HCT116 (cell line): ENCODE measurements at regions not wholly inside any gene's neighbourhood (a gene's known extent, or its start where the extent isn't known, plus 50 kb on each side); places are given as distances from the start of the nearest gene placed in this dataset.

Experiments
- ATAC-seq: fragments of 200-7000 bp; cut with Tn5 transposase; 2 replicates; pipeline ENCODE4 v1.9.1; 2020; ENCODE audit warnings: mild to moderate bottlenecking, moderate library complexity
- BruUV-seq: library from RNA; stranded (reverse); fragments of 400-500 nt; replicated peaks from 2 replicates; lab custom pipeline; 2021; lab: Mats Ljungman, UMichigan
- CTCF ChIA-PET: fragments of 300-600 bp; sonication (Branson Sonifier 250); formaldehyde crosslinking; loops from one replicate; lab custom pipeline; 2021; ENCODE audit warnings: antibody characterized with exemption; lab: Charles Lee
- POLR2A ChIA-PET: fragments of 300-600, 350-600 bp; sonication (Branson Sonifier 250); formaldehyde crosslinking; loops from one replicate; lab custom pipeline; 2021; ENCODE audit warnings: antibody characterized with exemption; lab: Charles Lee
- RAD21 ChIA-PET, 2 experiments: fragments of 300-600 bp; sonication (Branson Sonifier 250); formaldehyde crosslinking; loops; one replicate each; lab custom pipeline; 2023; ENCODE audit warnings: low total read pairs in 2 of 2; ENCODE audit not compliant: uncharacterized antibody in 2 of 2, unreplicated experiment in 2 of 2, low non-redundant PET in 1 of 2; lab: Charles Lee
- DNase-seq: peaks from one replicate; pipeline ENCODE4 v3.0.0-alpha.2; 2010; ENCODE audit warnings: low read depth, low spot score
- H2AFZ ChIP-seq: fragments of 200-600 bp; shearing (Covaris generic), sonication (generic); 2 replicates; pipeline ENCODE4 v1.6.1; 2017; ENCODE audit warnings: low read depth, mixed run types, mixed read lengths, antibody characterized with exemption, low read length; ENCODE audit not compliant: poor library complexity, severe bottlenecking
- H3K27ac ChIP-seq: 2 replicates; pipeline ENCODE4 v1.5.1; 2012; ENCODE audit warnings: low read depth, low read length
- H3K27me3 ChIP-seq: fragments of 200-600 bp; sonication (generic); 2 replicates; pipeline ENCODE4 v1.6.1; 2016; ENCODE audit warnings: mixed run types, low read length, mixed read lengths; ENCODE audit not compliant: insufficient read depth
- H3K36me3 ChIP-seq, 2 experiments: fragments of 200-500 bp in 1 of 2; fragments of 200-600 bp in 1 of 2; sonication (Bioruptor generic) in 1 of 2; sonication (generic) in 1 of 2; 2 replicates each; pipeline versions ENCODE4 v1.5.1 to v1.6.1; 2014 to 2016; ENCODE audit warnings: low read length in 2 of 2, inconsistent platforms in 1 of 2, mixed read lengths in 1 of 2, mixed run types in 1 of 2; ENCODE audit not compliant: insufficient read depth in 2 of 2, control insufficient read depth in 1 of 2
- H3K4me1 ChIP-seq, 2 experiments: fragments of 200-600 bp in 1 of 2; sonication (generic) in 1 of 2; 2 replicates each; pipeline versions ENCODE4 v1.5.1 to v1.6.1; 2012 to 2017; ENCODE audit warnings: low read length in 2 of 2, inconsistent platforms in 1 of 2, mild to moderate bottlenecking in 1 of 2, mixed read lengths in 1 of 2, mixed run types in 1 of 2, moderate library complexity in 1 of 2; ENCODE audit not compliant: insufficient read depth in 2 of 2, control insufficient read depth in 1 of 2
- H3K4me2 ChIP-seq: fragments of 200-600 bp; sonication (generic); 2 replicates; pipeline ENCODE4 v1.6.1; 2017; ENCODE audit warnings: mixed run types, low read length, mixed read lengths
- H3K4me3 ChIP-seq, 2 experiments: fragments of 200-600 bp in 1 of 2; sonication (generic) in 1 of 2; replicated peaks in 1 of 2; 2 replicates each; pipeline ENCODE4 v1.5.1; 2011 to 2016; ENCODE audit warnings: low read length in 2 of 2, control low read depth in 1 of 2, low read depth in 1 of 2, mild to moderate bottlenecking in 1 of 2, mixed read lengths in 1 of 2, mixed run types in 1 of 2
- H3K79me2 ChIP-seq: fragments of 200-600 bp; sonication (generic); 2 replicates; pipeline ENCODE4 v1.6.1; 2017; ENCODE audit warnings: mild to moderate bottlenecking, mixed run types, low read length, moderate library complexity, mixed read lengths; ENCODE audit not compliant: insufficient read depth
- H3K9ac ChIP-seq: fragments of 200-600 bp; sonication (generic); 2 replicates; pipeline ENCODE4 v1.6.1; 2016; ENCODE audit warnings: low read length, mixed read lengths
- H3K9me2 ChIP-seq: fragments of 200-600 bp; sonication (generic), shearing (Covaris generic); 2 replicates; pipeline ENCODE4 v1.6.1; 2017; ENCODE audit warnings: mixed run types, mild to moderate bottlenecking, moderate library complexity; ENCODE audit not compliant: insufficient read depth
- H3K9me3 ChIP-seq, 2 experiments: fragments of 200-500 bp in 1 of 2; fragments of 200-600 bp in 1 of 2; sonication (Bioruptor generic) in 1 of 2; sonication (generic) in 1 of 2; 2 replicates each; pipeline ENCODE4 v1.6.1; 2014 to 2017; ENCODE audit warnings: low read length in 2 of 2, mixed read lengths in 2 of 2, inconsistent platforms in 1 of 2, low read depth in 1 of 2, mild to moderate bottlenecking in 1 of 2, mixed run types in 1 of 2, moderate library complexity in 1 of 2; ENCODE audit not compliant: control insufficient read depth in 1 of 2, insufficient read depth in 1 of 2
- H4K20me1 ChIP-seq: fragments of 200-600 bp; sonication (generic), shearing (Covaris generic); 2 replicates; pipeline ENCODE4 v1.6.1; 2017; ENCODE audit warnings: mixed run types, mild to moderate bottlenecking, moderate library complexity; ENCODE audit not compliant: insufficient read depth
- ATF3 ChIP-seq: IDR thresholded peaks from 2 replicates; pipeline ENCODE4 v1.6.1; 2012
- CBX3 ChIP-seq: IDR thresholded peaks from 2 replicates; pipeline ENCODE4 v1.6.1; 2012; ENCODE audit warnings: low read depth
- CEBPB ChIP-seq: IDR thresholded peaks from 2 replicates; pipeline ENCODE4 v1.6.1; 2012; ENCODE audit warnings: low read depth
- EGR1 ChIP-seq: IDR thresholded peaks from 2 replicates; pipeline ENCODE4 v1.6.1; 2012; ENCODE audit warnings: low read depth
- EZH2 ChIP-seq: fragments of 200-600 bp; sonication (generic); IDR thresholded peaks from 2 replicates; pipeline ENCODE4 v1.6.1; 2017; ENCODE audit warnings: antibody characterized with exemption, mixed run types
- EZH2phosphoT487 ChIP-seq: fragments of 200-600 bp; IDR thresholded peaks from 2 replicates; pipeline ENCODE4 v1.6.1; 2018; ENCODE audit warnings: antibody characterized with exemption, borderline replicate concordance
- FOSL1 ChIP-seq: IDR thresholded peaks from 2 replicates; pipeline ENCODE4 v1.6.1; 2012; ENCODE audit warnings: low read depth
- JUND ChIP-seq: IDR thresholded peaks from 2 replicates; pipeline ENCODE4 v1.6.1; 2012
- MAX ChIP-seq: IDR thresholded peaks from 2 replicates; pipeline ENCODE4 v1.6.1; 2012
- POLR2AphosphoS5 ChIP-seq: IDR thresholded peaks from 2 replicates; pipeline ENCODE4 v1.6.1; 2011; ENCODE audit warnings: mild to moderate bottlenecking, low read depth, low read length, moderate library complexity
- RAD21 ChIP-seq: IDR thresholded peaks from 2 replicates; pipeline ENCODE4 v1.6.1; 2012; ENCODE audit warnings: low read depth, mild to moderate bottlenecking
- SIN3A ChIP-seq: IDR thresholded peaks from 2 replicates; pipeline ENCODE4 v1.6.1; 2012; ENCODE audit warnings: low read depth
- SP1 ChIP-seq: IDR thresholded peaks from 2 replicates; pipeline ENCODE4 v1.6.1; 2012; ENCODE audit warnings: low read depth
- SRF ChIP-seq: IDR thresholded peaks from 2 replicates; pipeline ENCODE4 v1.6.1; 2012; ENCODE audit warnings: low read depth
- TCF7L2 ChIP-seq: IDR thresholded peaks from 2 replicates; pipeline ENCODE4 v1.7.0; 2011; ENCODE audit warnings: borderline replicate concordance, inconsistent platforms; ENCODE audit not compliant: insufficient read depth, insufficient read length; ENCODE audit errors: extremely low read depth
- ZBTB33 ChIP-seq: IDR thresholded peaks from 2 replicates; pipeline ENCODE4 v1.6.1; 2011; ENCODE audit warnings: mild to moderate bottlenecking, low read length, moderate library complexity; ENCODE audit not compliant: insufficient replicate concordance; ENCODE audit errors: extremely low read depth
- ZNF274 ChIP-seq: fragments of 200-500 bp; sonication (Bioruptor generic); IDR thresholded peaks from 2 replicates; pipeline ENCODE4 v1.6.1; 2014; ENCODE audit warnings: mild to moderate bottlenecking, low read depth, low read length, inconsistent platforms
- intact Hi-C: fragments of 100-400 bp; cut with micrococcal nuclease; formaldehyde crosslinking; loops from 2 replicates; pipeline ENCODE4 v1.10.0; 2022
- TF ChIP-seq, protein P1 (sequence below): IDR thresholded peaks from 2 replicates; pipeline ENCODE4 v1.6.1; 2012; ENCODE audit warnings: low read depth

- DNase-seq (no peak), ATAC-seq (no peak)
- no peaks in the 10 kb centered on the region for H3K9me3 ChIP-seq
- intact Hi-C loops: no loop called here
- H3K4me2 ChIP-seq: no peak overlapping the region
- ChIA-PET CTCF (no interaction called here), RAD21 (no interaction called here), POLR2A (no interaction called here)
- peaks cover 19% of the 10 kb centered on the region; the same call in 1 of the 2 replicates for H3K27me3 ChIP-seq
- TF ChIP-seq EZH2: no peak
- TF ChIP-seq JUND: no peak
- TF ChIP-seq POLR2AphosphoS5: no peak
- TF ChIP-seq SP1: no peak
- TF ChIP-seq SIN3A: no peak
- no peak for TF ChIP-seq FOSL1
- TF ChIP-seq RAD21: no peak
- no peak for TF ChIP-seq SRF
- TF ChIP-seq CBX3: no peak
- no peak for TF ChIP-seq EZH2phosphoT487
- TF ChIP-seq, protein P1, sequence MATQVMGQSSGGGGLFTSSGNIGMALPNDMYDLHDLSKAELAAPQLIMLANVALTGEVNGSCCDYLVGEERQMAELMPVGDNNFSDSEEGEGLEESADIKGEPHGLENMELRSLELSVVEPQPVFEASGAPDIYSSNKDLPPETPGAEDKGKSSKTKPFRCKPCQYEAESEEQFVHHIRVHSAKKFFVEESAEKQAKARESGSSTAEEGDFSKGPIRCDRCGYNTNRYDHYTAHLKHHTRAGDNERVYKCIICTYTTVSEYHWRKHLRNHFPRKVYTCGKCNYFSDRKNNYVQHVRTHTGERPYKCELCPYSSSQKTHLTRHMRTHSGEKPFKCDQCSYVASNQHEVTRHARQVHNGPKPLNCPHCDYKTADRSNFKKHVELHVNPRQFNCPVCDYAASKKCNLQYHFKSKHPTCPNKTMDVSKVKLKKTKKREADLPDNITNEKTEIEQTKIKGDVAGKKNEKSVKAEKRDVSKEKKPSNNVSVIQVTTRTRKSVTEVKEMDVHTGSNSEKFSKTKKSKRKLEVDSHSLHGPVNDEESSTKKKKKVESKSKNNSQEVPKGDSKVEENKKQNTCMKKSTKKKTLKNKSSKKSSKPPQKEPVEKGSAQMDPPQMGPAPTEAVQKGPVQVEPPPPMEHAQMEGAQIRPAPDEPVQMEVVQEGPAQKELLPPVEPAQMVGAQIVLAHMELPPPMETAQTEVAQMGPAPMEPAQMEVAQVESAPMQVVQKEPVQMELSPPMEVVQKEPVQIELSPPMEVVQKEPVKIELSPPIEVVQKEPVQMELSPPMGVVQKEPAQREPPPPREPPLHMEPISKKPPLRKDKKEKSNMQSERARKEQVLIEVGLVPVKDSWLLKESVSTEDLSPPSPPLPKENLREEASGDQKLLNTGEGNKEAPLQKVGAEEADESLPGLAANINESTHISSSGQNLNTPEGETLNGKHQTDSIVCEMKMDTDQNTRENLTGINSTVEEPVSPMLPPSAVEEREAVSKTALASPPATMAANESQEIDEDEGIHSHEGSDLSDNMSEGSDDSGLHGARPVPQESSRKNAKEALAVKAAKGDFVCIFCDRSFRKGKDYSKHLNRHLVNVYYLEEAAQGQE: no peak
- no peak for TF ChIP-seq ZBTB33
- no peak for TF ChIP-seq MAX
- no peak for TF ChIP-seq ZNF274
- no peak for TF ChIP-seq CEBPB
- no peak for TF ChIP-seq EGR1
- TF ChIP-seq TCF7L2: no peak
- TF ChIP-seq ATF3: no peak
- BruUV-seq: no TSS peak
- no peaks in the 10 kb centered on the region for H3K36me3 ChIP-seq
- no peak overlapping the region for H3K4me3 ChIP-seq
- no peaks in the 10 kb centered on the region for H3K9me2 ChIP-seq
- no peak overlapping the region for H3K9ac ChIP-seq
- H2AFZ ChIP-seq: no peak overlapping the region
- H3K4me1 ChIP-seq: no peaks in the 10 kb centered on the region
- no peak overlapping the region for H3K27ac ChIP-seq
- no peaks in the 10 kb centered on the region for H4K20me1 ChIP-seq
- H3K79me2 ChIP-seq: no peaks in the 10 kb centered on the region
Observed at GRCh38 chr1:14296795-14297194, 301.7 kb upstream of the KAZN start.
